Right atrium auricular region (tissue), 2 donors: ENCODE measurements at regions not wholly inside any gene's neighbourhood (a gene's known extent, or its start where the extent isn't known, plus 50 kb on each side); places are given as distances from the start of the nearest gene placed in this dataset.

Experiments
- DNase-seq: peaks from one replicate; pipeline ENCODE4 v3.0.0-alpha.2; 2019; ENCODE audit warnings: low spot score
- H3K27ac ChIP-seq, 2 donors: fragments of 200-600 bp; sonication (generic); 1 replicate in 1 of 2; 2 replicates in 1 of 2; pipeline ENCODE4 v1.5.1; 2016 to 2019
- H3K27me3 ChIP-seq, 2 donors: fragments of 200-600 bp; sonication (generic); one replicate each; pipeline versions ENCODE4 v1.5.1 to v1.6.0; 2017 to 2019
- H3K36me3 ChIP-seq: fragments of 200-600 bp; sonication (generic); one replicate; pipeline ENCODE4 v1.5.1; 2016
- H3K4me1 ChIP-seq, 2 donors: fragments of 200-600 bp; sonication (generic); one replicate each; pipeline versions ENCODE4 v1.5.1 to v1.6.0; 2017 to 2019
- H3K4me3 ChIP-seq, 2 donors: fragments of 200-600 bp; sonication (generic); 1 replicate in 1 of 2; 2 replicates in 1 of 2; pipeline ENCODE4 v1.5.1; 2017 to 2019; ENCODE audit warnings: mild to moderate bottlenecking in 1 of 2, moderate library complexity in 1 of 2
- H3K9me3 ChIP-seq, 2 donors: fragments of 200-600 bp; sonication (generic); one replicate each; pipeline ENCODE4 v1.5.1; 2019
- CTCF ChIP-seq, 2 donors: fragments of 200-600 bp; sonication (generic); IDR thresholded peaks; one replicate each; pipeline ENCODE4 v1.5.1; 2019; ENCODE audit warnings: antibody characterized with exemption in 2 of 2

DNA sequence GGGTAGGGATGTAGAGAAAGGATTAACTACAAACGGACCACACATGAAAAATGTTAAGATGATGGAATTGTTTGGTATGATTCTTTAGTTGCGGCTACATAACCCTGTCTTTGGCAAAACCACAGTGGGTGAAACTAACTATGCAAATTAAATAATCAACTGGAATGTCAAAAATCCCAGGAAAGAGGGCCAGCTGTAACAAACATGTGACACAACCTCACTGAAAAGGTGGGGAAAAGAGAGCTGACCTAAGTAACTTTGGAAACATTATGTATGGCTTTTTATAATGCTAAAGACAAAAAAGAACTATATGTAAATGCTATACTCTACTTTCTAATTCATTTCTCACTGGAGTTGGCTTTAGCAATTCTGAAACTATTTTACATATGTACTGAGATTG lies 252.0 kb downstream of the MRPS30 start:
- Histone ChIP-seq H3K9me3 (no peaks in the 10 kb centered on the region), H3K27me3 (no peaks in the 10 kb centered on the region), H3K27ac (no peak overlapping the region), H3K4me3 (no peak overlapping the region), H3K4me1 (no peaks in the 10 kb centered on the region), H3K36me3 (no peaks in the 10 kb centered on the region)
- no peak for TF ChIP-seq CTCF (IDR thresholded peaks at IDR 0.05)
- no peak for DNase-seq

DNA sequence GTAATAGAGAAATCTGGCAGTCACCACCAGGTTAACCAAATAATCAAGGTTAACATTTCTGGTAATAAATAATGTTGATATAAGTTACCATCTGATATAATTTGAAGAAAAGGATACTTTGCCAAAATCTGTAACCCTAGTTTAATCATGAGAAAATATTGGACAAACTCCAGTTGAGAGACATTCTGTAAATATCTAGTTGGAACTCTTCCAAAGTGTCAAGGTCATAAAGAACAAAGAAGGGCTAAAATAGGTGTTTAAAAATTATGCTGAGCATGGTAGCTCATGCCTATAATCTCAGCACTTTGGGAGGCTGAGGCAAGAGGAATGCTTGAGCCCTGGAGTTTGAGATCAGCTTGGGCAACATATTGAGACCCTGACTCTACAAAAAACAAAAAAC lies 253.3 kb downstream of the MRPS30 start:
- Histone ChIP-seq H3K36me3 (no peaks in the 10 kb centered on the region), H3K27me3 (no peaks in the 10 kb centered on the region), H3K9me3 (no peaks in the 10 kb centered on the region), H3K27ac (no peak overlapping the region), H3K4me1 (no peaks in the 10 kb centered on the region), H3K4me3 (no peak overlapping the region)
- no peak for DNase-seq
- no peak for TF ChIP-seq CTCF (IDR thresholded peaks at IDR 0.05)

GRCh38 chr5:45081082-45081481 lies 272.3 kb downstream of the MRPS30 start:
- no peak for TF ChIP-seq CTCF (IDR thresholded peaks at IDR 0.05)
- Histone ChIP-seq H3K4me1 (no peaks in the 10 kb centered on the region), H3K27ac (no peak overlapping the region), H3K36me3 (no peaks in the 10 kb centered on the region), H3K27me3 (no peaks in the 10 kb centered on the region), H3K4me3 (no peak overlapping the region), H3K9me3 (no peaks in the 10 kb centered on the region)
- no peak for DNase-seq

- no peaks in the 10 kb centered on the region for H3K4me1 ChIP-seq
- TF ChIP-seq CTCF (IDR thresholded peaks at IDR 0.05), result no peak
- H3K9me3 ChIP-seq, result no peaks in the 10 kb centered on the region
- no peak for DNase-seq
- no peak overlapping the region for H3K4me3 ChIP-seq
- H3K27ac ChIP-seq, result no peak overlapping the region
- H3K27me3 ChIP-seq, result no peaks in the 10 kb centered on the region
- H3K36me3 ChIP-seq, result no peaks in the 10 kb centered on the region
These were observed 281.1 kb downstream of the MRPS30 start for GRCh38 chr5:45089870-45090269.

DNA sequence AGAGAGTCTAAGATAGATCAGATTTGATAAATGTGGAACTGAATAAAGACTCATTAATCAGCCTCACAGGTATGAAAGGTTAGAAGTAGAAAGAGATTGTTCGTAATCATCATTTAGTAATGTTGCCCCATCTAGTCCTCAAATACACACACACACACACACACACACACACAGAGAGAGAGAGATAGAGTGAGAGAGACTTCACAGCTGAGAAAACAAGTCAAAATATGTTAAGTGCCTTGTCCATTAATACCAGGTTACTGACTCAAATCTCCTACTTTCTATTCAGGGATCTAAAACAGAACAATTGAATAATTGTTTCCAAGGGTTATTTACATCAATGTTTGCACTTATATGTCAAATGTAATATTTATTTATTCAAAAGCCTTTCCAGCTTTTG lies 284.6 kb downstream of the MRPS30 start:
- H3K4me3 ChIP-seq, result no peak overlapping the region
- no peak for TF ChIP-seq CTCF (IDR thresholded peaks at IDR 0.05)
- H3K9me3 ChIP-seq, result no peaks in the 10 kb centered on the region
- H3K27me3 ChIP-seq, result no peaks in the 10 kb centered on the region
- H3K27ac ChIP-seq, result no peak overlapping the region
- DNase-seq, result no peak
- H3K36me3 ChIP-seq, result no peaks in the 10 kb centered on the region
- no peaks in the 10 kb centered on the region for H3K4me1 ChIP-seq

DNA sequence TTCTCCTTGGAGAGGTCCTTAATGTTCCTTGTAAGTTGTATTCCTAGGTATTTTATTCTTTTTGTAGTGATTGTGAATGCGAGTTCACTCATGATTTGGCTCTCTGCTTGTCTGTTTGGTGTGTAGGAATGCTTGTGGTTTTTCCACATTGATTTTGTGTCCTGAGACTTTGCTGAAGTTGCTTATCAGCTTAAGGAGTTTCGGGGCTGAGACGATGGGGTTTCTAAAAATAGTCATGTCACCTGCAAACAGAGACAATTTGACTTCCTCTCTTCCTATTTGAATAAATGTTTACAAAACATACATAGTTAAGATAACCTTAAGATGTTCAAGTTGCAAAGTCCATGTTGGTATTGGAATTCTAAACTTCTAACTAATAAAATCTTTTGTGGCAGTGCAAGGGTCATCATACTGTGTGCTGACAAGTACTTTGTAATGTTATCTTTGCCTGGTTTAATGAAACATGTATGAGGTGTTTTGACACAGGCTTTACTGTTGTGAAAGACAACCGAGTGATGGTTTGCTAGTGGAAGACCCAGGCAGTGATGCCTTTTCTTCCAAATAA lies 286.2 kb downstream of the MRPS30 start:
- DNase-seq, result no peak
- Histone ChIP-seq H3K4me1 (no peaks in the 10 kb centered on the region), H3K36me3 (no peaks in the 10 kb centered on the region), H3K9me3 (no peaks in the 10 kb centered on the region), H3K27me3 (no peaks in the 10 kb centered on the region), H3K4me3 (no peak overlapping the region), H3K27ac (no peak overlapping the region)
- TF ChIP-seq CTCF (IDR thresholded peaks at IDR 0.05), result no peak
